ENCODE measurements at regions not wholly inside any gene's neighbourhood (a gene's known extent, or its start where the extent isn't known, plus 50 kb on each side); places are given as distances from the start of the nearest gene placed in this dataset.

DNA sequence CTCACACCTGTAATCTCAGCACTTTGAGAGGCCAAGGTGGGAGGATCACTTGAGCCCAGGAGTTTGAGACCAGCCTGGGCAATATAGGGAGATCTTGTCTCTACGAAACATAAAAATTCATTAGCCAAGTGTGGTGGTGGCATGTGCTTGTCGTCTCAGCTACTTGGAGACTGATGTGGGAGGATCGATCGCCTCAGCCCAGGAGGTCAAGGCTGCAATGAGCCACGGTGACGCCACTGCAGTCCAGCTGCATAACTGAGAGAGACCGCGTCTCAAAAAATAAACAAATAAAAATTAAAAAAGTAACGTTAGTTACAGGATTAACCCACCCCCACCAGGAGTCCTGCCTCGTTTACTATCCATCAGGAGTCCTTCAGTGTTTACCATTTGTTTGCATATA is 345.1 kb downstream of the BTBD3 start:
- H3K79me2 ChIP-seq (ENCODE audit: insufficient read depth, low read length) = no peaks in the 10 kb centered on the region
- no peak overlapping the region for H4K91ac ChIP-seq (ENCODE audit: insufficient read length, low read depth, low read length)
- H2AFZ ChIP-seq (ENCODE audit: low read length) = no peak overlapping the region
- H3K9ac ChIP-seq (ENCODE audit: extremely low read depth, insufficient read length, low read length) = no peak overlapping the region
- H2BK20ac ChIP-seq (ENCODE audit: low read depth, low read length, poor library complexity, severe bottlenecking) = no peak overlapping the region
- H3K56ac ChIP-seq (ENCODE audit: insufficient read length, low read depth, low read length) = no peak overlapping the region
- H3K27ac Mint-ChIP-seq = no peak overlapping the region
- H3K4me1 ChIP-seq (ENCODE audit: insufficient read depth, low read length) = peaks cover 2% of the 10 kb centered on the region; the same call in 1 of the 2 replicates
- no CpG with 5 or more reads among the region's 10 CpGs for WGBS (ENCODE audit: extremely low coverage, insufficient read length, low lambda C conversion rate)
- no peak overlapping the region for H4K8ac ChIP-seq (replicated peaks; ENCODE audit: insufficient read length, low read depth, low read length)
- H3K27me3 Mint-ChIP-seq (ENCODE audit: low read depth) = no peaks in the 10 kb centered on the region
- H2AK5ac ChIP-seq (ENCODE audit: insufficient read length, low read length) = no peak overlapping the region
- H3K4ac ChIP-seq (ENCODE audit: low read depth, low read length) = no peak overlapping the region
- no peaks in the 10 kb centered on the region for H3K9me3 ChIP-seq (ENCODE audit: control insufficient read depth, low read depth, low read length)
- no peak overlapping the region for H2BK5ac ChIP-seq (ENCODE audit: insufficient read length, low read length)
- no peaks in the 10 kb centered on the region for H3K23me2 ChIP-seq (ENCODE audit: insufficient read length, low read depth, low read length, poor library complexity, severe bottlenecking)
- H3K4me1 Mint-ChIP-seq = peaks cover 3 to 9% of the 10 kb centered on the region in 2 experiments
- H2BK15ac ChIP-seq (ENCODE audit: low read depth, low read length) = no peak overlapping the region
- no peak overlapping the region for H2BK12ac ChIP-seq (ENCODE audit: insufficient read length, low read depth, low read length)
- no peaks in the 10 kb centered on the region for H3K9me3 Mint-ChIP-seq
- no peak overlapping the region for H4K5ac ChIP-seq (ENCODE audit: insufficient read length, low read depth, low read length)
- H2BK120ac ChIP-seq (ENCODE audit: low read depth, low read length, poor library complexity, severe bottlenecking) = no peak overlapping the region
- H3K79me1 ChIP-seq (ENCODE audit: insufficient read depth, low read depth, low read length, poor library complexity, severe bottlenecking) = no peaks in the 10 kb centered on the region
- H3K36me3 Mint-ChIP-seq (ENCODE audit: insufficient read depth in 1 of 3, low read depth in 3 of 3) = no peaks in the 10 kb centered on the region
- H3K23ac ChIP-seq (ENCODE audit: insufficient read length, low read depth, low read length) = no peak overlapping the region
- no peaks in the 10 kb centered on the region for H4K20me1 ChIP-seq (ENCODE audit: control insufficient read depth, insufficient read depth, insufficient read length)
- no peak for TF ChIP-seq CTCF (conservative IDR thresholded peaks at IDR 0.05)
- H3K27ac ChIP-seq (ENCODE audit: insufficient read length, low read depth, low read length) = no peak overlapping the region
- H3K4me2 ChIP-seq (ENCODE audit: insufficient read depth, insufficient read length, low read length) = no peak overlapping the region
- no peak overlapping the region for H3T11ph ChIP-seq (ENCODE audit: low read length)
- H3K4me3 Mint-ChIP-seq = no peak overlapping the region
- DNase-seq = no peak
- H3K27me3 ChIP-seq (ENCODE audit: insufficient read depth, low read length) = no peaks in the 10 kb centered on the region
- no peak overlapping the region for H3K18ac ChIP-seq (ENCODE audit: insufficient read length, low read depth, low read length)
- no peak overlapping the region for H3K14ac ChIP-seq (ENCODE audit: insufficient read depth, low read length)
